IMR-90 (cell line): ENCODE measurements at regions not wholly inside any gene's neighbourhood (a gene's known extent, or its start where the extent isn't known, plus 50 kb on each side); places are given as distances from the start of the nearest gene placed in this dataset.

Experiments
- ATAC-seq: fragments of 200-7000 bp; cut with Tn5 transposase; 2 replicates; pipeline ENCODE4 v1.9.1; 2020; ENCODE audit warnings: low read depth, mild to moderate bottlenecking, moderate library complexity
- BruUV-seq: library from RNA; stranded (reverse); fragments of 400-500 nt; replicated peaks from 2 replicates; lab custom pipeline; 2021; lab: Mats Ljungman, UMichigan
- CTCF ChIA-PET: fragments of 300-600 bp; formaldehyde crosslinking; extraction: SDS; loops from one replicate; lab custom pipeline; 2021; ENCODE audit warnings: antibody characterized with exemption; lab: Yijun Ruan, JAX
- POLR2A ChIA-PET: fragments of 300-600 bp; sonication (Branson Sonifier 250); formaldehyde crosslinking; loops from one replicate; lab custom pipeline; 2022; ENCODE audit warnings: antibody characterized with exemption; ENCODE audit not compliant: unreplicated experiment; lab: Charles Lee
- DNase-seq: peaks from one replicate; pipeline ENCODE4 v3.0.0; 2013
- H2AFZ ChIP-seq: replicated peaks from 2 replicates; pipeline ENCODE3; 2013; ENCODE audit warnings: low read length, mild to moderate bottlenecking; ENCODE audit not compliant: poor library complexity
- H2AK5ac ChIP-seq: 2 replicates; pipeline ENCODE4 v1.6.1; 2013; ENCODE audit warnings: low read depth, low read length, inconsistent platforms
- H2AK9ac ChIP-seq: replicated peaks from 2 replicates; pipeline ENCODE3; 2013; ENCODE audit warnings: mild to moderate bottlenecking, low read depth, low read length, moderate library complexity; ENCODE audit not compliant: poor library complexity
- H2BK120ac ChIP-seq: 2 replicates; pipeline ENCODE4 v1.6.1; 2013; ENCODE audit warnings: low read depth, low read length, inconsistent platforms
- H2BK15ac ChIP-seq: 3 replicates; pipeline ENCODE4 v1.6.1; 2013; ENCODE audit warnings: low read depth, low read length, inconsistent platforms
- H2BK20ac ChIP-seq: 2 replicates; pipeline ENCODE4 v1.6.1; 2013; ENCODE audit warnings: low read depth, mild to moderate bottlenecking, inconsistent platforms, low read length, moderate library complexity
- H2BK5ac ChIP-seq: 2 replicates; pipeline ENCODE4 v1.6.1; 2013; ENCODE audit warnings: mild to moderate bottlenecking, low read depth, low read length, inconsistent platforms; ENCODE audit not compliant: poor library complexity, severe bottlenecking
- H3K14ac ChIP-seq: replicated peaks from 2 replicates; pipeline ENCODE4 v1.6.1; 2013; ENCODE audit warnings: low read depth, low read length, inconsistent platforms
- H3K18ac ChIP-seq: 2 replicates; pipeline ENCODE4 v1.6.1; 2013; ENCODE audit warnings: low read depth, low read length, control low read depth
- H3K23ac ChIP-seq: 2 replicates; pipeline ENCODE4 v1.6.1; 2013; ENCODE audit warnings: low read depth, low read length, inconsistent platforms
- H3K27ac ChIP-seq: 2 replicates; pipeline ENCODE4 v1.5.1; 2013; ENCODE audit warnings: mild to moderate bottlenecking, control low read depth, low read length; ENCODE audit not compliant: insufficient read depth
- H3K27me3 ChIP-seq: 2 replicates; pipeline ENCODE4 v1.6.1; 2013; ENCODE audit warnings: low read length; ENCODE audit not compliant: control insufficient read depth, insufficient read depth
- H3K36me3 ChIP-seq: 2 replicates; pipeline ENCODE4 v1.6.1; 2013; ENCODE audit warnings: low read length, mixed read lengths; ENCODE audit not compliant: control insufficient read depth, insufficient read depth
- H3K4ac ChIP-seq: 2 replicates; pipeline ENCODE4 v1.6.1; 2013; ENCODE audit warnings: low read depth, low read length, inconsistent platforms
- H3K4me1 ChIP-seq: 2 replicates; pipeline ENCODE4 v1.6.1; 2013; ENCODE audit warnings: low read length, mixed read lengths; ENCODE audit not compliant: control insufficient read depth, insufficient read depth
- H3K4me2 ChIP-seq: 2 replicates; pipeline ENCODE4 v1.6.1; 2013; ENCODE audit warnings: low read depth, mild to moderate bottlenecking, control low read depth, low read length, moderate library complexity
- H3K4me3 ChIP-seq: 2 replicates; pipeline ENCODE4 v1.5.1; 2013; ENCODE audit warnings: low read depth, mild to moderate bottlenecking, control low read depth, low read length, moderate library complexity; ENCODE audit not compliant: insufficient read depth
- H3K56ac ChIP-seq: 2 replicates; pipeline ENCODE4 v1.6.1; 2013; ENCODE audit warnings: low read length, inconsistent platforms; ENCODE audit not compliant: insufficient read depth; ENCODE audit errors: extremely low read depth
- H3K79me1 ChIP-seq, 2 experiments: 2 replicates each; pipeline ENCODE4 v1.6.1; 2013; ENCODE audit warnings: low read length in 2 of 2, inconsistent platforms in 1 of 2, low read depth in 1 of 2
- H3K9ac ChIP-seq: 2 replicates; pipeline ENCODE4 v1.6.1; 2013; ENCODE audit warnings: low read depth, low read length, control low read depth
- H3K9me1 ChIP-seq: 2 replicates; pipeline ENCODE4 v1.6.1; 2013; ENCODE audit warnings: low read length, inconsistent platforms; ENCODE audit not compliant: insufficient read depth
- H3K9me3 ChIP-seq: 2 replicates; pipeline ENCODE4 v1.6.1; 2013; ENCODE audit warnings: low read length; ENCODE audit not compliant: control insufficient read depth, insufficient read depth
- H4K20me1 ChIP-seq: 2 replicates; pipeline ENCODE4 v1.6.1; 2013; ENCODE audit warnings: low read length, inconsistent platforms; ENCODE audit not compliant: insufficient read depth
- H4K5ac ChIP-seq: 2 replicates; pipeline ENCODE4 v1.6.1; 2013; ENCODE audit warnings: mild to moderate bottlenecking, low read depth, low read length, control low read depth
- H4K8ac ChIP-seq, 2 experiments: 2 replicates each; pipeline ENCODE4 v1.6.1; 2013; ENCODE audit warnings: low read depth in 2 of 2, low read length in 2 of 2, control low read depth in 1 of 2, inconsistent platforms in 1 of 2
- H4K91ac ChIP-seq: 2 replicates; pipeline ENCODE4 v1.6.1; 2013; ENCODE audit warnings: low read depth, low read length, inconsistent platforms; ENCODE audit not compliant: insufficient read depth
- BHLHE40 ChIP-seq: fragments of 150-350 bp; IDR thresholded peaks from 2 replicates; pipeline ENCODE4 v1.6.1; 2016; ENCODE audit warnings: mild to moderate bottlenecking, low read depth, low read length
- CEBPB ChIP-seq: IDR thresholded peaks from 2 replicates; pipeline ENCODE4 v1.6.1; 2012; ENCODE audit warnings: low read depth, low read length, improper control_type of control experiment
- CHD1 ChIP-seq: IDR thresholded peaks from 2 replicates; pipeline ENCODE4 v1.6.1; 2012; ENCODE audit warnings: low read depth, low read length, improper control_type of control experiment
- CTCF ChIP-seq: conservative IDR thresholded peaks from 2 replicates; pipeline ENCODE4 v1.5.1; 2012; ENCODE audit warnings: mild to moderate bottlenecking, low read depth, low read length, improper control_type of control experiment
- ELK1 ChIP-seq: fragments of 150-350 bp; IDR thresholded peaks from 2 replicates; pipeline ENCODE4 v1.6.1; 2016; ENCODE audit warnings: low read depth, mild to moderate bottlenecking, low read length, moderate library complexity, borderline replicate concordance
- FOS ChIP-seq: fragments of 150-350 bp; IDR thresholded peaks from 2 replicates; pipeline ENCODE4 v1.6.1; 2016; ENCODE audit warnings: low read depth, low read length
- MAFK ChIP-seq: IDR thresholded peaks from 2 replicates; pipeline ENCODE4 v1.6.1; 2012; ENCODE audit warnings: low read depth, low read length, improper control_type of control experiment
- MAZ ChIP-seq: IDR thresholded peaks from 2 replicates; pipeline ENCODE4 v1.6.1; 2012; ENCODE audit warnings: low read depth, mild to moderate bottlenecking, low read length, improper control_type of control experiment, moderate library complexity, borderline replicate concordance
- MXI1 ChIP-seq: IDR thresholded peaks from 2 replicates; pipeline ENCODE4 v1.6.1; 2012; ENCODE audit warnings: low read depth, mild to moderate bottlenecking, low read length, moderate library complexity, borderline replicate concordance
- NFE2L2 ChIP-seq: fragments of 150-350 bp; IDR thresholded peaks from 2 replicates; pipeline ENCODE4 v1.6.1; 2016; ENCODE audit warnings: low read depth, mild to moderate bottlenecking, low read length
- POLR2A ChIP-seq: IDR thresholded peaks from 2 replicates; pipeline ENCODE4 v1.6.1; 2012; ENCODE audit warnings: mild to moderate bottlenecking, low read depth, low read length
- RAD21 ChIP-seq: IDR thresholded peaks from 2 replicates; pipeline ENCODE4 v1.6.1; 2012; ENCODE audit warnings: low read length, improper control_type of control experiment
- RCOR1 ChIP-seq: IDR thresholded peaks from 2 replicates; pipeline ENCODE4 v1.6.1; 2012; ENCODE audit warnings: mild to moderate bottlenecking, low read length, improper control_type of control experiment; ENCODE audit not compliant: insufficient replicate concordance
- RFX5 ChIP-seq: IDR thresholded peaks from 2 replicates; pipeline ENCODE4 v1.8.0; 2012; ENCODE audit warnings: low read depth, mild to moderate bottlenecking, low read length, moderate library complexity
- SMC3 ChIP-seq: fragments of 150-350 bp; IDR thresholded peaks from 2 replicates; pipeline ENCODE4 v1.6.1; 2016; ENCODE audit warnings: low read depth, mild to moderate bottlenecking, antibody characterized with exemption, low read length, moderate library complexity
- USF2 ChIP-seq: fragments of 150-350 bp; IDR thresholded peaks from 2 replicates; pipeline ENCODE4 v1.6.1; 2017; ENCODE audit warnings: mild to moderate bottlenecking, antibody characterized with exemption, low read length, low read depth
- WGBS, 2 experiments: methylation state at CpG; one replicate each; pipeline versions ENCODE4 v1.1.5 to v1.1.7; 2013; ENCODE audit warnings: missing lambda C conversion rate in 2 of 2; ENCODE audit not compliant: insufficient read length in 1 of 2; ENCODE audit errors: extremely low coverage in 2 of 2; 5-methylcytosine and 5-hydroxymethylcytosine counted together
- dilution Hi-C: fragments of 300-500 bp; cut with HindIII; formaldehyde crosslinking; loops from one replicate; pipeline ENCODE4 v1.14.3; 2018; ENCODE audit warnings: low sequenced_read_pairs; ENCODE audit not compliant: unreplicated experiment
- in situ Hi-C: fragments of 300-500 bp; cut with MboI; formaldehyde crosslinking; loops from 3 replicates; pipeline ENCODE4 v1.14.3; 2019; ENCODE audit warnings: low sequenced_read_pairs, inconsistent platforms, mixed read lengths
- intact Hi-C: fragments of 100-400 bp; cut with micrococcal nuclease; formaldehyde crosslinking; loops from 2 replicates; pipeline ENCODE4 v1.10.0; 2022

GRCh38 chr6:7034055-7034454 is 73.7 kb upstream of the RREB1 start:
- H3K4me2 ChIP-seq: no peak overlapping the region
- no peak overlapping the region for H3K56ac ChIP-seq
- dilution Hi-C loops (no loop called here), in situ Hi-C loops (no loop called here), intact Hi-C loops (no loop called here)
- no peaks in the 10 kb centered on the region for H3K9me1 ChIP-seq
- TF ChIP-seq CHD1 (no peak), FOS (no peak), SMC3 (no peak), USF2 (no peak), RAD21 (no peak), POLR2A (no peak), NFE2L2 (no peak), BHLHE40 (no peak), RCOR1 (no peak), CEBPB (no peak), MAZ (no peak), RFX5 (no peak), ELK1 (no peak), CTCF (no peak), MAFK (no peak), MXI1 (no peak)
- H3K27me3 ChIP-seq: peaks cover 11% of the 10 kb centered on the region
- H3K18ac ChIP-seq: no peak overlapping the region
- H2BK120ac ChIP-seq: no peak overlapping the region
- no peaks in the 10 kb centered on the region for H3K36me3 ChIP-seq
- CTCF ChIA-PET: no interaction called here
- no peak overlapping the region for H2AK5ac ChIP-seq
- H3K14ac ChIP-seq: no peak overlapping the region
- no peak overlapping the region for H2AK9ac ChIP-seq
- no peak overlapping the region for H3K23ac ChIP-seq
- H3K4ac ChIP-seq: no peak overlapping the region
- no peaks in the 10 kb centered on the region for H3K4me1 ChIP-seq
- POLR2A ChIA-PET: no interaction called here
- no peak overlapping the region for H4K5ac ChIP-seq
- no peaks in the 10 kb centered on the region for H4K20me1 ChIP-seq
- H2BK5ac ChIP-seq: no peak overlapping the region
- H4K91ac ChIP-seq: no peak overlapping the region
- no peak for DNase-seq
- no peaks in the 10 kb centered on the region for H3K79me1 ChIP-seq
- no peak overlapping the region for H2AFZ ChIP-seq
- no peak overlapping the region for H2BK15ac ChIP-seq
- no peak overlapping the region for H3K4me3 ChIP-seq
- ATAC-seq: no peak
- no peak overlapping the region for H3K9ac ChIP-seq
- H3K9me3 ChIP-seq: peaks cover 2% of the 10 kb centered on the region; the same call in 1 of the 2 replicates
- no CpG with 5 or more reads among the region's 1 CpG for WGBS, 2 experiments
- no peak overlapping the region for H4K8ac ChIP-seq
- H2BK20ac ChIP-seq: no peak overlapping the region
- no TSS peak for BruUV-seq
- H3K27ac ChIP-seq: no peak overlapping the region
